ENCODE measurements at regions not wholly inside any gene's neighbourhood (a gene's known extent, or its start where the extent isn't known, plus 50 kb on each side); places are given as distances from the start of the nearest gene placed in this dataset.

- H3K27ac ChIP-seq = no peak overlapping the region
- WGBS, 4 donors = 35 to 92% (median 52%) methylated on average over 2 to 3 of the region's 3 CpGs
Measured at GRCh38 chr19:28327905-28328304, 885.0 kb downstream of the UQCRFS1 start.

GRCh38 chr19:28326746-28327145, 886.2 kb downstream of the UQCRFS1 start:
- Histone ChIP-seq H3K4me3 (no peak overlapping the region), H3K36me3 (no peaks in the 10 kb centered on the region), H3K27ac (no peak overlapping the region), H3K9me3 (peaks cover 0 to 3% (median 0%) of the 10 kb centered on the region in 12 donors), H3K4me1 (peaks cover 0 to 4% (median 0%) of the 10 kb centered on the region in 12 donors), H3K27me3 (no peaks in the 10 kb centered on the region)
- ATAC-seq (no peak), DNase-seq (no peak)
- intact Hi-C loops (cut with DNase I) = loop anchor here in 8 of 10 donors (5.0 to 10.0 kb wide), 4 partner anchors 82 to 354 kb away; no protein-coding TSS in a partner anchor
- WGBS, 4 donors = 58 to 69% (median 63%) methylated on average over 4 of the region's 4 CpGs
- no peak for TF ChIP-seq CTCF (IDR thresholded peaks at IDR 0.05)
- TF ChIP-seq POLR2A (IDR thresholded peaks at IDR 0.05) = no peak

More at GRCh38 chr19:28327905-28328304, 885.0 kb downstream of the UQCRFS1 start:
- TF ChIP-seq POLR2A (IDR thresholded peaks at IDR 0.05) (no peak), CTCF (IDR thresholded peaks at IDR 0.05) (no peak)
- H3K27me3 ChIP-seq = no peaks in the 10 kb centered on the region
- peaks cover 0 to 3% (median 0%) of the 10 kb centered on the region in 12 donors for H3K9me3 ChIP-seq
- H3K36me3 ChIP-seq = no peaks in the 10 kb centered on the region
- no peaks in the 10 kb centered on the region for H3K4me1 ChIP-seq
- DNase-seq (no peak), ATAC-seq (no peak)
- no peak overlapping the region for H3K4me3 ChIP-seq
- intact Hi-C loops (cut with DNase I) = loop anchor here in 8 of 10 donors (5.0 to 10.0 kb wide), 4 partner anchors 83 to 356 kb away; no protein-coding TSS in a partner anchor

DNA sequence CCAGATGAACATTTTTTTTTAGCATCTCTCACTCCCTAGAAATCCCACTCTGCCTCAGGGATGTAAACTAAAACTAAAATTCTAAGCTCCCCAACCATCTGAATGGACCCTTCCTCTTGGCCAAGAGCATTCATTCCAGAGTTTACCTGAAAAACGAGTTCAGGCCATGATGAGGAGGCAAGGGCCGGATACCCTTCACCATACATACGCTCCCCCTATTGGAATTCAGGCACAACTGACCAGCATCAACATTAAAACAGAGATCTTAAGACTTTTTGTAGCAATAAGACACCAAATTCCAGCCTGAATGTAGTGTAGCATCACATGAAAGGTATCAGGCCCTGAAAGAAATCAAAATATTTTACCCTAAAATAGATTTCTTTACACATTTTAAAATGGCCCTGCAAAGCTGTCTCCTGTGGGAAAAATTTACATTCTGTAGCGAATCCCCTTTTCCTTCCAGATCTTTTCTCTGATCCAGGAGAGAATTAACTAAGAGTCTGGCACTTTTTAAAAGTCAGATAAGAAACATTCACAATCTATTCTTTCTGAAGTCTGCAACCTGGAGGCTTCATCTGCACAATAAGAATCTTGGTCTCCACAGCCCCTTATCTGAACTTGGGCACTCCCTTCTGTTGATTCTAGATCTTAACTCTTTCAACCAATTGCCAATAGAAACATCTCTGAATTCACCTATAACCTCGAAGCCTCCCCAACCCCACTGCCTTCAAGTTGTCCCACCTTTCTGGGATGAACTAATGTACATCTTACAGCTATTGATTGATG, 888.5 kb downstream of the UQCRFS1 start:
- Histone ChIP-seq H3K27ac (no peak overlapping the region), H3K4me1 (peaks cover 0 to 4% (median 0%) of the 10 kb centered on the region in 12 donors), H3K27me3 (no peaks in the 10 kb centered on the region), H3K36me3 (no peaks in the 10 kb centered on the region), H3K4me3 (no peak overlapping the region), H3K9me3 (peaks cover 0 to 3% (median 0%) of the 10 kb centered on the region in 12 donors)
- no peak for DNase-seq
- intact Hi-C loops (cut with DNase I) = loop anchor here (1.0 to 10.0 kb wide), 7 partner anchors 77 to 352 kb away; no protein-coding TSS in a partner anchor
- no peak for ATAC-seq
- WGBS, 4 donors = 28 to 57% (median 48%) methylated on average over 5 of the region's 5 CpGs
- TF ChIP-seq POLR2A (IDR thresholded peaks at IDR 0.05) (no peak), CTCF (IDR thresholded peaks at IDR 0.05) (no peak)

DNA sequence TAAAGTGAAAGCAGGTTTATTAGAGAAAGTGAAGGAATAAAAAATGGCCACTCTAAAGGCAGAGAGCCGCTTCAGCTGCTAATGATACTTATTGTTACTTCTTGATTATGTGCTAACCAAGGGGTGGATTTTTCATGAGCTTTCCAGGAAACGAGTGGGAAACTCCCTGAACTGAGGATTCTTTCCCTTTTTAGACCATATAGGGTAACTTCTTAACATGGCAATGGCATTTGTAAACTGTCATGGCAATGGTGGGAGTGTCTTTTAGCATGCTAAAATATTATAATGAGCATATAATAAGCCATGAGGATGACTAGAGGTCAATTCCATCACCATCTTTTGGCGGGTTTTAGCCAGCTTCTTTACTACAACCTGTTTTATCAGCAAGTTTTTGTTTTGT, 890.0 kb downstream of the UQCRFS1 start:
- WGBS, 4 donors = 53 to 68% (median 58%) methylated on average over 3 of the region's 3 CpGs
- intact Hi-C loops (cut with DNase I) = loop anchor here in 3 of 10 donors (5.0 to 10.0 kb wide), 3 partner anchors 76 to 81 kb away; no protein-coding TSS in a partner anchor
- ATAC-seq (no peak), DNase-seq (no peak)
- H3K4me1 ChIP-seq = peaks cover 0 to 4% (median 0%) of the 10 kb centered on the region in 12 donors
- peaks cover 0 to 2% (median 0%) of the 10 kb centered on the region in 9 donors for H3K27me3 ChIP-seq
- no peak overlapping the region for H3K27ac ChIP-seq
- no peak for TF ChIP-seq POLR2A (IDR thresholded peaks at IDR 0.05)
- TF ChIP-seq CTCF (IDR thresholded peaks at IDR 0.05) = no peak
- H3K4me3 ChIP-seq = no peak overlapping the region
- H3K9me3 ChIP-seq = no peaks in the 10 kb centered on the region
- H3K36me3 ChIP-seq = no peaks in the 10 kb centered on the region

All from heart left ventricle (tissue), 16 donors.